Epithelial cell of proximal tubule (primary cell): ENCODE measurements at regions not wholly inside any gene's neighbourhood (a gene's known extent, or its start where the extent isn't known, plus 50 kb on each side); places are given as distances from the start of the nearest gene placed in this dataset.
A peak's percentile ranks its signal among the peaks of the same experiment; 100 is the strongest.

ENCODE experiments used
- DNase-seq: peaks from one replicate; pipeline ENCODE4 v3.0.0-alpha.2; 2011; ENCODE audit warnings: low read depth
- H3K4me3 ChIP-seq: 2 replicates; pipeline ENCODE4 v1.5.1; 2011; ENCODE audit warnings: low read depth, mild to moderate bottlenecking, low read length
- TF ChIP-seq, protein P1 (sequence below): conservative IDR thresholded peaks from 2 replicates; pipeline ENCODE4 v1.5.1; 2012; ENCODE audit warnings: low read depth, mild to moderate bottlenecking, low read length

DNA sequence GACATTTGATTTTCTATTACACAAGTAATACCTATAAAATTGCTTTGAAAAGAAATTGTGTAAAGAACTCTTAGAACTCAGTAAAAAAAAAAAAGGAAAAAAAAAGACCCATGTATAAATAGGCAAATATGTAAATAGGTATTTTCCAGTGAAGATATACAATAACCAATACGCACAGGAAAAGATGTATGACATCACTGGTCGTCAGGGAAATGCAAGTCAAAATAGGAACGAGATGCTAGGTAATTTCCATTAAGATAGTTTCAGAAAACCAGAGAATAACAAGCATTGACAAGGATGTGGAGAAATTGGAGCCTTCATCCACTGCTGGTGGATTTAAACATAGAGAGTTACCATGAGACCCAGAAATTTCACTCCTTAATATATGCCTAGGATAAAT lies 708.8 kb downstream of the MTRR start:
- TF ChIP-seq, protein P1, sequence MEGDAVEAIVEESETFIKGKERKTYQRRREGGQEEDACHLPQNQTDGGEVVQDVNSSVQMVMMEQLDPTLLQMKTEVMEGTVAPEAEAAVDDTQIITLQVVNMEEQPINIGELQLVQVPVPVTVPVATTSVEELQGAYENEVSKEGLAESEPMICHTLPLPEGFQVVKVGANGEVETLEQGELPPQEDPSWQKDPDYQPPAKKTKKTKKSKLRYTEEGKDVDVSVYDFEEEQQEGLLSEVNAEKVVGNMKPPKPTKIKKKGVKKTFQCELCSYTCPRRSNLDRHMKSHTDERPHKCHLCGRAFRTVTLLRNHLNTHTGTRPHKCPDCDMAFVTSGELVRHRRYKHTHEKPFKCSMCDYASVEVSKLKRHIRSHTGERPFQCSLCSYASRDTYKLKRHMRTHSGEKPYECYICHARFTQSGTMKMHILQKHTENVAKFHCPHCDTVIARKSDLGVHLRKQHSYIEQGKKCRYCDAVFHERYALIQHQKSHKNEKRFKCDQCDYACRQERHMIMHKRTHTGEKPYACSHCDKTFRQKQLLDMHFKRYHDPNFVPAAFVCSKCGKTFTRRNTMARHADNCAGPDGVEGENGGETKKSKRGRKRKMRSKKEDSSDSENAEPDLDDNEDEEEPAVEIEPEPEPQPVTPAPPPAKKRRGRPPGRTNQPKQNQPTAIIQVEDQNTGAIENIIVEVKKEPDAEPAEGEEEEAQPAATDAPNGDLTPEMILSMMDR: no peak
- H3K4me3 ChIP-seq: no peak overlapping the region
- DNase-seq: no peak

DNA sequence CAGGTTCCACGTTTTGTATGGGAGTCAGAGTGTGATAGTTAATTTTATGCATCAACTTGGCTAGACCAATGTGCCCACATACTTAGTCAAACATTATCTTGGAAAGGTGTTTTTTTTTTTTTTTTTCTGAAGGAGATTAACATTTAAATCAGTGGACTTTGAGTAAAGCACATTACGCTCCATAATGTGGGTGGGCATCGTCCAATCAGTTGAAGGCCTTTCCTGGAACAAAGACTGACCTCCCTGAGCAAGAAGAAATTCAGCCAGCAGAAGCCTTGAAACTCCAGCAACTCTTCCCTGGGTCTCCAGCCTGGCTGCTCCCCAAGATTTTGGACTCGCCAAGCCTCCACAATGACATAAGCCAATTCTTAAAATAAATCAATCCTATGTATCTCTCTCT lies 711.4 kb downstream of the MTRR start:
- no peak for DNase-seq
- H3K4me3 ChIP-seq: no peak overlapping the region
- TF ChIP-seq, protein P1: no peak

DNA sequence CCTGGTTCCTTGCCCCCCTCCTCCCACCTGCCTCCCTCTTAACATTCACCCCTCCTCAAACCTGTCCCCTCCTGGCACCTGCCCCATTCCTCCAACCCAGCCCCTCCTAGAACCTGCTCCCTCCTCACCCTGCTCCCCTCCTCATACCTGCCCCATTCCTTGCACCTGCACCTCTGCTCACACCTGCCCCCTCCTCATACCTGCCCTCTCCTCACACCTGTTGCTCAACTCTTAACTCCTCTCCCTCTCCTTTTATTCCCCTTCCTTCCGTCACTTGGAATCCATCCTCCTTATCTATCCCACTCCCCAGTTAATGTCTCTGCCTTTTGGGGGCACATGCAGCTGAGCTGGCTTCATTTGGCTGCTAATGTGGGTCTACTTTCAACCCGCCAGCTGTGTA lies 712.1 kb downstream of the MTRR start:
- no peak overlapping the region for H3K4me3 ChIP-seq
- no peak for DNase-seq
- TF ChIP-seq, protein P1: no peak

DNA sequence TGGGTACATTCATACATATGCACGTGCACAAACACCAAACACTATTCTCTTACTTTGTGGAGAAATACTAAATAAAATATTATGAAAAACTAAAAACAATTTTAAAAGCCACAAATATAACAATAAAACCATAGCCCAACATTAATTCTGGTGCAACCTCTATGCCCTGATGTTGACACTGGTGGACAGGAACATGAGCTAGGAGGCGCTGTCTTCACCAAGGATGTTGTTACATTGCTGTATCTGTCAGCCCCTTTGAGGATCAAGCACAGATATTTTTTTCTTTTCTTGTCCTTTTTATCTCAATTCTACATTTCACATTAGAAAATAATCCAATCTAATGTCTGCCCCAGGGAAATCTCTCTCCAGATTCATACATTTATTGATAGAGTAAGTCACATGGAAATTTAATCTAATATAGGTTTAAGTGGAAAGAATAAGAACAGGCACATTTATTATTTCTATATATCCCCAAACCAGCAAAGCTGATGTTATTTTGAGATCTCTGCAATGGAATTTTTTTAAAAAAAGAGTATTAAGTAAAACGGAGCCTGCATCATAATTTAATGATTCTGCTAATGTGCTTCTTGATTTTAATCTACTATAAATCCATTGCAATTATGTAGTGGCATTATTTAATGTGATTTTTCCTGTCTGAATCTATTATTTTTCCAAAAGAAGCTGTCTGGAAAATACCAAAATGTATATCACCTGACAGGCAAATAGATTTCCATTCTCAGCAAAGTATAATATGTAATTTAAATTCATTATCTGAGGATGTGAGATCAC lies 716.5 kb downstream of the MTRR start:
- TF ChIP-seq, protein P1: peak; percentile 23
- no peak for DNase-seq
- no peak overlapping the region for H3K4me3 ChIP-seq

DNA sequence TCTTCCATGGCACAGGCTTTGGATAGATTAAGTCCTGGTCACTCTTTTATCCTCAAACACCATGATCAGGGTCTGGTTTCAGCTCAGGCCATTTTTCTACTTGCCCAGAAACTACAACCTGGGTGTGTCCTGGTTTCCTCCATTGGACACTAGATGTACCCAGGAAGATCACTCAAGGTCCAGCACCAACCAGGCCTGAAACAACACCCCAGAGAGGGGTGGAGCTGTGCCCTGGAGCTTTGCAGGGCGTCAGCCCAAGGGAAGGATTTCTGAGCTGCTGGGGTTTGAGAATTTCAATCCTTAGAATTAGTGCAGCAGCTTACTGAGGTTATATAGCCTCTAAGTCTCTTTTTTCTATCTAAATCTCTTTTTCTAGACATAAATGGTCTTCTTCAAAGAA lies 722.0 kb downstream of the MTRR start:
- no peak overlapping the region for H3K4me3 ChIP-seq
- DNase-seq: no peak
- TF ChIP-seq, protein P1: no peak

DNA sequence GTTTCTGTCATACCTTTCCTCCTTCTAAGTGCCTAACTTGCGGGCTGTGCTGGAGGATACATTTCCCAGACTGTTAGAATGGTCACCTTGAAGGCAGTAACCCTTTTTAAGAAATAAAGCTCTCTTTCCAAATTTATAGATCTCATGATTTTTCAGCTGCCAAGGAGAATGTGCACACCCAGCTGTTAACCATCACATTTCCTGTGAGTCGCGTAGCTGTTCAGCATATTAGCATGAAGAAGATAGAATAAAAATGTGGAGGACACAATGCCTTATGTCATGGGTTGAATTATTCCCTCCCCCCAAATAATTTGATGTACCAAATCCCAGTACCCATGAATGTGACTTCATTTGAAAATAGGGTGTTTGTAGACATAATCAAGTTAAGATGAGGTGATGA lies 729.4 kb downstream of the MTRR start:
- no peak overlapping the region for H3K4me3 ChIP-seq
- TF ChIP-seq, protein P1: no peak
- no peak for DNase-seq

DNA sequence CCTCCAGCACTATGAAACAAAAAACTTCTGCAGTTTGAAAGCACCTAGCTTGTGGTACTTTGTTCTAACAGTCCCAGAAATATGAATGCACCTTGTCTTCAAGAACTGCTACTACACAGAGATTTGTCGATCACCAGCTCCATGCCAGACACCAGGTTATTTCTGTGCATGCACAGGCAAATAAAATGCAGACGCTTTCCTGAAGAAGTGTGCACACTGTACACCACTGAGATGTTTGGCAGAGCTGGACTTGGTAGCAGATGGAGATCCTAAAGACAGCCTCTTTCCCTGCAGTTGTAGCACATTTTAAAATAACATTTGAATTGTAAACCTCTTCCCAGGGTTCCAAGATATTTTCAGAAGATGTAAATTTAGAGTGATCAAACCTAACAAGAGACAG lies 730.0 kb downstream of the MTRR start:
- TF ChIP-seq, protein P1: no peak
- DNase-seq: no peak

More for the DNA sequence above, 730.0 kb downstream of the MTRR start:
- H3K4me3 ChIP-seq: no peak overlapping the region
